ENCODE measurements at regions not wholly inside any gene's neighbourhood (a gene's known extent, or its start where the extent isn't known, plus 50 kb on each side); places are given as distances from the start of the nearest gene placed in this dataset.

DNA sequence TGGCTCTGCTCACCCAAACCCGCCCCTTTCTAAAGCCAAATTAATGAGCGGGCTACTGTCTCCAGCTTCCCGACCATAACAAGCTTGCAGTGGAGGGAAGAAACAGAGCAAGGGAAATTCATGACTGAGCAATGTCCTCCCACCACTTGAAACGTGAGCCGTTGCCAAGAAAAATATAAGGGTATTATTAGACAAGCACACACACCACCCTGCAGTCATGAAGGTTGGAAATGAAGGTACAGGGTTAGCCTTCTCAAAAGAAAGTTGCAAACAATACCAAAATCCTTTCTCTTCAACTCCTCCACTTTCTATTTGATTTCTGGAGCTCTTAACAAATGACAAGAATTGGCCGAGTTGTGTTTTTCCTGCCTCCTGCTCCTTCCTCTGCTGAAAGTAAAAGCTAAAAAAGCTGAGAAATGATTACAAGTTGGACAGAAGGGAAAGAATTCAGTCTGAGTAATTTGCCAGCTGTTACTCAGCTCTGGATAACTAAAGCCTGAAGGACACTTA lies 151.1 kb upstream of the B3GAT2 start:
- DNase-seq (ENCODE audit: low read depth), result peak; percentile 90
- peak overlapping the region; percentile 39 for H3K4me3 ChIP-seq (ENCODE audit: low read depth, low read length)
- TF ChIP-seq, protein P1, sequence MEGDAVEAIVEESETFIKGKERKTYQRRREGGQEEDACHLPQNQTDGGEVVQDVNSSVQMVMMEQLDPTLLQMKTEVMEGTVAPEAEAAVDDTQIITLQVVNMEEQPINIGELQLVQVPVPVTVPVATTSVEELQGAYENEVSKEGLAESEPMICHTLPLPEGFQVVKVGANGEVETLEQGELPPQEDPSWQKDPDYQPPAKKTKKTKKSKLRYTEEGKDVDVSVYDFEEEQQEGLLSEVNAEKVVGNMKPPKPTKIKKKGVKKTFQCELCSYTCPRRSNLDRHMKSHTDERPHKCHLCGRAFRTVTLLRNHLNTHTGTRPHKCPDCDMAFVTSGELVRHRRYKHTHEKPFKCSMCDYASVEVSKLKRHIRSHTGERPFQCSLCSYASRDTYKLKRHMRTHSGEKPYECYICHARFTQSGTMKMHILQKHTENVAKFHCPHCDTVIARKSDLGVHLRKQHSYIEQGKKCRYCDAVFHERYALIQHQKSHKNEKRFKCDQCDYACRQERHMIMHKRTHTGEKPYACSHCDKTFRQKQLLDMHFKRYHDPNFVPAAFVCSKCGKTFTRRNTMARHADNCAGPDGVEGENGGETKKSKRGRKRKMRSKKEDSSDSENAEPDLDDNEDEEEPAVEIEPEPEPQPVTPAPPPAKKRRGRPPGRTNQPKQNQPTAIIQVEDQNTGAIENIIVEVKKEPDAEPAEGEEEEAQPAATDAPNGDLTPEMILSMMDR (conservative IDR thresholded peaks at IDR 0.05; ENCODE audit: low read depth, low read length), result no peak

DNA sequence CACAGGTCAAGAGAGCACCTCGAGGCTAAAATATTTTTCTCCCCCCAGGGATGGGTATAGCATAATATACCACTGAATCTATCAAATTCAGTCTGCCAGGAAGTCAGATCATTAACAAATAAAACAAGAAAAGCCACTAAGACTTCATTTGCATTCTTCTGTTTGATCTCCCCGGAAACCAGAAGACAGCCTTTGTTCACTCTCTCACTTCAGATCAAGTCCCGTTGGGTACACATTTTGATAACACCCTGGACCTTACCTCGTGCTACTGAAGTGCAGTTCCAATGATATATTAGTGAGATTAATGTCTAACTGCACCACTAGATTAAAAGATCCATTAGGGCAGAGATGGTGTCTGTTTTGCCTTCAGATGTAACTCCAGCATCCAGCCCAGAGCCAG lies 157.7 kb upstream of the B3GAT2 start:
- no peak overlapping the region for H3K4me3 ChIP-seq (ENCODE audit: low read depth, low read length)
- no peak for DNase-seq (ENCODE audit: low read depth)
- TF ChIP-seq, protein P1 (conservative IDR thresholded peaks at IDR 0.05; ENCODE audit: low read depth, low read length), result no peak

DNA sequence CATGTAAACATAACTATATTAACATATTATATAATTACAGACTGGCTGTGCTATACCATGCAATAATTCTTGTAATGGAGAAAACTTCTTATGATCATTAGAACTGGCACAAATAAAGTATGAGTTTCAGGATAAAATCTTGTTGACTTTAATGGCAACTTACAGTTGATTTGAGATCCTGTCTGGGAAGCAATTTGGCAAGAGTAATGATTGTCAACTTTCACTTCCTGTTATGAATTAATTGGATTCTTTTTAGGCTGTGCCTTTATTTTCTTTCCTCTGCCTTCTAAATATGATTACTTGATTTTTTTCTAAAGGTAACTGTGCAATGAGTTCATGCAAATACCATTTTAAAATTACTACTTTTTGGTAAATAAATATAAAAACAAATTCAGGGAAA lies 158.1 kb upstream of the B3GAT2 start:
- DNase-seq (ENCODE audit: low read depth), result no peak
- TF ChIP-seq, protein P1 (conservative IDR thresholded peaks at IDR 0.05; ENCODE audit: low read depth, low read length), result no peak
- no peak overlapping the region for H3K4me3 ChIP-seq (ENCODE audit: low read depth, low read length)

DNA sequence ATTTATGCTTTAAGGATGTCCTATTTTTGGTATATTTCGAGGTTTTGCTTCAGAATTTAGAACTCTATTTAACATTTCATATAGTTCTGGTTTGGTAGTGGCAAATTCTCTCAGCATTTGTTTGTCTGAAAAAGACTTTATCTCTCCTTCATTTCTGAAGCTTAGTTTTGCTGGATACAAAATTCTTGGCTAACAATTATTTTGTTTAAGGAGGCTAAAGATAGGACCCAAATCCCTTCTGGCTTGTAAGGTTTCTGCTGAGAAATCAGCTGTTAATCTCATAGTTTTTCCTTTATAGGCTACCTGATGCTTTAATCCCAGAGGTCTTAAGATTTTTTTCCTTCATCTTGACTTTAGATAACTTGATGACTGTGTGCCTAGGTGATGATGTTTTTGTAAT lies 162.7 kb upstream of the B3GAT2 start:
- no peak for DNase-seq (ENCODE audit: low read depth)
- TF ChIP-seq, protein P1 (conservative IDR thresholded peaks at IDR 0.05; ENCODE audit: low read depth, low read length), result no peak

DNA sequence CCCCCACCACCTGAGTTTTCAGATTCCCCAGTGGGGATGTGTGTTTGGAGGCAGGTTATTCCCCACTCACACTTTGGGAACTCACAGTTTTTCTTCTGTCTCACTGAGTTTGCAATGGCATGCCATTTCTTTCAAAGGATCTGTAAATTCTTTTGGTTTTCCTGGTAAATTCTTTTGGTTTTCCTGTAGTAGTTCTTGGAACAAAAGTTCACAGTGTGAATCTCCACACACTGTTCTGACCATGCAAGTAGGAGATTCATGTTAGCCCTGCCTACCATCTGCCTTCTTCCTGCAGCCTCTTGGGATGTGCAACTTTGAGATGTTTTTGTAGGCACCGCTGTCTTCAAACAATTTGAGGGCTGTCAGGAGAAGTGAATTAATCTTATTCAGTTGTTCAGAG lies 165.6 kb upstream of the OGFRL1 start:
- H3K4me3 ChIP-seq (ENCODE audit: low read depth, low read length), result no peak overlapping the region
- DNase-seq (ENCODE audit: low read depth), result peak; percentile 81
- TF ChIP-seq, protein P1 (conservative IDR thresholded peaks at IDR 0.05; ENCODE audit: low read depth, low read length), result no peak

More for the DNA sequence above, 162.7 kb upstream of the B3GAT2 start:
- no peak overlapping the region for H3K4me3 ChIP-seq (ENCODE audit: low read depth, low read length)

DNA sequence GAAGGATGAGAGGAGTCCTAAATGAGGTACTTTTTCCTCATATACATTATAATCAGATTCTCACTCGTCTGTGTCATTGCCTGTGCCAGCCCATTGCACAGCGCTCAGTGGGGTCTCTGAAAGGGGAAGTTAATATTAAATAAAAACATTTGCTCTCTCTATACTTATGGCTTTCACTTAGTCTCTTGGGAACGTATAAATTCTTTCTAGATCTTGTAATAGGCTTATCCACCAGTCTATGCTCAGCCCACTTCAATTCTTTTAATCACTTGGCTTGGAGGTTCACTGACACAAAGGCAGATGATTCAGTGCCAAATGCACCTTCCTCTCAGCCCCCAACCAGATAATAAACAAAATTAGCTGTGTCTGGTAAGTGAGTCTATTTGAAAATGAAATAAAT lies 164.3 kb upstream of the OGFRL1 start:
- DNase-seq (ENCODE audit: low read depth), result peak; percentile 75
- H3K4me3 ChIP-seq (ENCODE audit: low read depth, low read length), result no peak overlapping the region
- TF ChIP-seq, protein P1 (conservative IDR thresholded peaks at IDR 0.05; ENCODE audit: low read depth, low read length), result no peak

DNA sequence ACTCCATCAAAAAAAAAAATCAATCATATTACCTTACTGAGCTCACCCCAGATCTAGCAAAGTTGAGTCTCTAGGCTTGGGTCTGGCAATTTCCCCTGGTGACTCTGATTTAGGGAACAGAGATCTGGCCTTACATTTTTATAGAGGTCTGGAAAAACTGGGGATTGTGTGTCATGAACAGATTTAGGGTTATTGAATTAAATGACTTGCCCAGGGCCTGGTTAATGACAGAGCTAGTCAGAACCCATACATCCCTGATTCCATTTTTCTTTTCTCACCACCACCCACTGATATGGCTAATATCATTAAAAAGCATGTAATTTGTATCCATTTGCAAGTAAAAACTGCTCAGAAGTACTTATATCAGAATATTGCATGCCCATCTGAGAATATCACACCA lies 163.4 kb upstream of the OGFRL1 start:
- DNase-seq (ENCODE audit: low read depth), result no peak
- TF ChIP-seq, protein P1 (conservative IDR thresholded peaks at IDR 0.05; ENCODE audit: low read depth, low read length), result no peak
- no peak overlapping the region for H3K4me3 ChIP-seq (ENCODE audit: low read depth, low read length)

All from choroid plexus epithelial cell (primary cell).